Tibial nerve (tissue), 4 donors: ENCODE measurements at regions not wholly inside any gene's neighbourhood (a gene's known extent, or its start where the extent isn't known, plus 50 kb on each side); places are given as distances from the start of the nearest gene placed in this dataset.

Experiments
- DNase-seq, 2 donors: peaks; one replicate each; pipeline ENCODE4 v3.0.0-alpha.2; 2019; ENCODE audit warnings: low spot score in 2 of 2
- H3K27ac ChIP-seq, 4 donors: fragments of 200-600 bp; sonication (generic) in 3 of 4; one replicate each; pipeline ENCODE4 v1.5.1; 2017 to 2019; ENCODE audit warnings: mild to moderate bottlenecking in 1 of 4
- H3K27me3 ChIP-seq, 2 donors: fragments of 200-600 bp; sonication (generic) in 1 of 2; one replicate each; pipeline versions ENCODE4 v1.5.1 to v1.6.0; 2017 to 2019
- H3K36me3 ChIP-seq, 3 donors: fragments of 200-600 bp; sonication (generic); one replicate each; pipeline ENCODE4 v1.5.1; 2018 to 2019
- H3K4me1 ChIP-seq, 4 donors: fragments of 200-600 bp; sonication (generic) in 3 of 4; one replicate each; pipeline ENCODE4 v1.5.1; 2017 to 2019
- H3K4me3 ChIP-seq, 4 donors: fragments of 200-600 bp; sonication (generic) in 3 of 4; one replicate each; pipeline ENCODE4 v1.5.1; 2017 to 2019; ENCODE audit warnings: mild to moderate bottlenecking in 1 of 4, moderate library complexity in 1 of 4
- H3K9me3 ChIP-seq, 4 donors: fragments of 200-600 bp; sonication (generic) in 3 of 4; one replicate each; pipeline ENCODE4 v1.5.1; 2017 to 2019
- EP300 ChIP-seq, 2 donors: sonication (generic); formaldehyde crosslinking; IDR thresholded peaks; one replicate each; pipeline ENCODE4 v1.6.1; 2017; ENCODE audit warnings: antibody characterized with exemption in 2 of 2, mild to moderate bottlenecking in 1 of 2
- POLR2A ChIP-seq, 2 donors: fragments of 450-650 bp; IDR thresholded peaks; one replicate each; pipeline ENCODE4 v1.6.1; 2017; ENCODE audit warnings: antibody characterized with exemption in 2 of 2, mild to moderate bottlenecking in 2 of 2, moderate library complexity in 2 of 2
- WGBS, 2 donors: methylation state at CpG; one replicate each; pipeline ENCODE4 v1.1.5; 2018; 5-methylcytosine and 5-hydroxymethylcytosine counted together
- TF ChIP-seq, protein P1 (sequence below), 5 experiments: fragments of 200-600 bp in 3 of 5; fragments of 450-650 bp in 2 of 5; sonication (generic) in 3 of 5; IDR thresholded peaks; one replicate each; pipeline ENCODE4 v1.5.1; 2016 to 2019; ENCODE audit warnings: antibody characterized with exemption in 5 of 5, mild to moderate bottlenecking in 3 of 5, moderate library complexity in 2 of 5

- no peak overlapping the region for H3K4me3 ChIP-seq
- WGBS, 2 donors, result 50 to 60% methylated on average over 5 of the region's 5 CpGs
- H3K36me3 ChIP-seq, result no peaks in the 10 kb centered on the region
- peaks cover 0 to 4% (median 0%) of the 10 kb centered on the region in 4 donors for H3K9me3 ChIP-seq
- no peaks in the 10 kb centered on the region for H3K4me1 ChIP-seq
- no peaks in the 10 kb centered on the region for H3K27me3 ChIP-seq
- TF ChIP-seq EP300 (IDR thresholded peaks at IDR 0.05) (no peak), POLR2A (IDR thresholded peaks at IDR 0.05) (no peak)
- TF ChIP-seq, protein P1, sequence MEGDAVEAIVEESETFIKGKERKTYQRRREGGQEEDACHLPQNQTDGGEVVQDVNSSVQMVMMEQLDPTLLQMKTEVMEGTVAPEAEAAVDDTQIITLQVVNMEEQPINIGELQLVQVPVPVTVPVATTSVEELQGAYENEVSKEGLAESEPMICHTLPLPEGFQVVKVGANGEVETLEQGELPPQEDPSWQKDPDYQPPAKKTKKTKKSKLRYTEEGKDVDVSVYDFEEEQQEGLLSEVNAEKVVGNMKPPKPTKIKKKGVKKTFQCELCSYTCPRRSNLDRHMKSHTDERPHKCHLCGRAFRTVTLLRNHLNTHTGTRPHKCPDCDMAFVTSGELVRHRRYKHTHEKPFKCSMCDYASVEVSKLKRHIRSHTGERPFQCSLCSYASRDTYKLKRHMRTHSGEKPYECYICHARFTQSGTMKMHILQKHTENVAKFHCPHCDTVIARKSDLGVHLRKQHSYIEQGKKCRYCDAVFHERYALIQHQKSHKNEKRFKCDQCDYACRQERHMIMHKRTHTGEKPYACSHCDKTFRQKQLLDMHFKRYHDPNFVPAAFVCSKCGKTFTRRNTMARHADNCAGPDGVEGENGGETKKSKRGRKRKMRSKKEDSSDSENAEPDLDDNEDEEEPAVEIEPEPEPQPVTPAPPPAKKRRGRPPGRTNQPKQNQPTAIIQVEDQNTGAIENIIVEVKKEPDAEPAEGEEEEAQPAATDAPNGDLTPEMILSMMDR (IDR thresholded peaks at IDR 0.05), result no peak
- DNase-seq, result no peak
- H3K27ac ChIP-seq, result no peak overlapping the region
These were observed 267.2 kb downstream of the SH3BP4 start for GRCh38 chr2:235219048-235219447.

GRCh38 chr2:235220331-235220730, 268.5 kb downstream of the SH3BP4 start:
- DNase-seq, result no peak
- no peaks in the 10 kb centered on the region for H3K27me3 ChIP-seq
- no peaks in the 10 kb centered on the region for H3K36me3 ChIP-seq
- no peak overlapping the region for H3K4me3 ChIP-seq
- TF ChIP-seq POLR2A (IDR thresholded peaks at IDR 0.05) (no peak), EP300 (IDR thresholded peaks at IDR 0.05) (no peak)
- TF ChIP-seq, protein P1 (IDR thresholded peaks at IDR 0.05), result no peak
- no peaks in the 10 kb centered on the region for H3K4me1 ChIP-seq
- 88 to 90% methylated on average over 6 of the region's 6 CpGs for WGBS, 2 donors
- no peak overlapping the region for H3K27ac ChIP-seq
- H3K9me3 ChIP-seq, result peaks cover 0 to 6% (median 0%) of the 10 kb centered on the region in 4 donors

DNA sequence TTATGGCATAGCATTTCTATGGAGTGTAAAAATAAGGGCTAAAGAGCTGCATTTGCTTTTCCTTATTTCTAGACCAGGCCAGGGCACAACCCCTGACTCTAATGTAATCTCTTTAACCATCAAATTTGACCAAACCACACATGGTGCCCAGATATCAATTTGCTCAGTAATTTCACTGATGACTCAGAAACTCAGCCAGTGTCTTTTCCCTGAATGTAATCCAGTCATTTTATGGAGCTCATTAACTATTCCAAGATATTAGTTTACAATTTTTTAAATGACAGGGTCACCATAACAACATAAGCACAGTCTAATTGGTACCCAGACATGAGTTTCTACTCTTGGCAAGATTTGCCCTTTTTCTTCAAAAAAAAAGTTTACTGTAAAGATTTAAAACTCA, 270.8 kb upstream of the AGAP1 start:
- Histone ChIP-seq H3K36me3 (no peaks in the 10 kb centered on the region), H3K4me1 (peaks cover 0 to 3% (median 0%) of the 10 kb centered on the region in 4 donors), H3K27ac (no peak overlapping the region), H3K9me3 (peaks cover 0 to 6% (median 0%) of the 10 kb centered on the region in 4 donors), H3K4me3 (no peak overlapping the region), H3K27me3 (no peaks in the 10 kb centered on the region)
- no peak for DNase-seq
- TF ChIP-seq, protein P1 (IDR thresholded peaks at IDR 0.05), result no peak
- no peak for TF ChIP-seq EP300 (IDR thresholded peaks at IDR 0.05)
- TF ChIP-seq POLR2A (IDR thresholded peaks at IDR 0.05), result no peak

DNA sequence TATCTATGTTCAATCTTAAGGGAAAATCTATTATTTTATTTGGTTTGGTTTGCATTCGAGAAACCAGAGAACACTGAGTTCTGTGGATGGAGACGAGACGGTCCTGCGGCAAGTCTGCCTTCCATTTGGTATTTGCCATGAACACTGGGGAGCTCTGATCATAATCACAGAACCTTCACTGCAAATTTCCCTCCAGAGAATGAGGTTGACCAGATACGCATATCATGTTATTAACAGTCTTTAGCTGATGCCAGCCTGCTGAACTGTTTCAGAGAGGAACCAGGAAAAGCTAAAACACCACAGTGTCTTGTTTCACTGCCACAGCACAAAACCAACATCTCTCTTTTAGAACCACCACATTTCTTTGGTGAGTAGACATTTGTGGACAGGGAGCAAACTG, 269.4 kb upstream of the AGAP1 start:
- Histone ChIP-seq H3K4me3 (no peak overlapping the region), H3K36me3 (no peaks in the 10 kb centered on the region), H3K9me3 (peaks cover 0 to 6% (median 0%) of the 10 kb centered on the region in 4 donors), H3K27ac (no peak overlapping the region), H3K4me1 (peaks cover 0 to 3% (median 0%) of the 10 kb centered on the region in 4 donors), H3K27me3 (no peaks in the 10 kb centered on the region)
- TF ChIP-seq, protein P1 (IDR thresholded peaks at IDR 0.05), result no peak
- TF ChIP-seq EP300 (IDR thresholded peaks at IDR 0.05) (no peak), POLR2A (IDR thresholded peaks at IDR 0.05) (no peak)
- no peak for DNase-seq
- 97 to 98% methylated on average over 5 of the region's 5 CpGs for WGBS, 2 donors

DNA sequence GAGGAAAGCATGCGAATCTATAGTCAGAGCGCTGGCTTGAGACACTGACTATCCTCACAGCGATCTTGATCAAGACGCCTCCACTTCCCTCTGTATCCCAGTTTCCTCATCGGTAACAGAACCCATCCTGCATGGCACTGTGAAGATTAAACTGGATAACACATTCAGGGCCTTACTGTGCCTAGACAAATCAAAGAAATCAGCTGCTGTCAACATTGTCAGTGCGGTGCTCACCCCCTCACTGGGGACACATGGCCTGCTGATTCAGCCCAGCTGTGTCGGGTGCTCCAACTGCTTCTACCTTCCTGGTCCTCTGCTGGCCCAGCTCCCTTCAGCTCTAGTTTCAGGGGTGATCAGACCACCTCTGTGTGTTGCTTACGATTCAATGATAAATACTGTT, 268.6 kb upstream of the AGAP1 start:
- no peaks in the 10 kb centered on the region for H3K27me3 ChIP-seq
- no peak overlapping the region for H3K27ac ChIP-seq
- H3K4me1 ChIP-seq, result peaks cover 0 to 3% (median 0%) of the 10 kb centered on the region in 4 donors
- no peak overlapping the region for H3K4me3 ChIP-seq
- DNase-seq, result no peak
- peaks cover 0 to 6% (median 0%) of the 10 kb centered on the region in 4 donors for H3K9me3 ChIP-seq
- WGBS, 2 donors, result 91 to 95% methylated on average over 8 of the region's 8 CpGs
- TF ChIP-seq, protein P1 (IDR thresholded peaks at IDR 0.05), result no peak
- TF ChIP-seq POLR2A (IDR thresholded peaks at IDR 0.05) (no peak), EP300 (IDR thresholded peaks at IDR 0.05) (no peak)
- no peaks in the 10 kb centered on the region for H3K36me3 ChIP-seq
